ENCODE measurements at regions not wholly inside any gene's neighbourhood (a gene's known extent, or its start where the extent isn't known, plus 50 kb on each side); places are given as distances from the start of the nearest gene placed in this dataset.

- no peak for TF ChIP-seq CTCF (conservative IDR thresholded peaks at IDR 0.05)
- Mint-ChIP-seq H3K4me3 (peak overlapping the region; percentile 62), H3K27ac (ENCODE audit: unreplicated experiment) (peak overlapping the region; percentile 97), H3K27me3 (ENCODE audit: low read depth) (peaks cover 37% of the 10 kb centered on the region), H3K9me3 (no peaks in the 10 kb centered on the region), H3K4me1 (peaks cover 60% of the 10 kb centered on the region), H3K36me3 (ENCODE audit: low read depth) (no peaks in the 10 kb centered on the region)
- peak; percentile 68 for DNase-seq (ENCODE audit: low read depth, low spot score)
These were observed 266.4 kb upstream of the HES1 start for GRCh38 chr3:193869221-193870201.

- TF ChIP-seq CTCF (conservative IDR thresholded peaks at IDR 0.05), result no peak
- Mint-ChIP-seq H3K27me3 (ENCODE audit: low read depth) (peaks cover 35% of the 10 kb centered on the region), H3K9me3 (no peaks in the 10 kb centered on the region), H3K4me3 (no peak overlapping the region), H3K4me1 (peaks cover 64% of the 10 kb centered on the region), H3K27ac (ENCODE audit: unreplicated experiment) (peak overlapping the region; percentile 97), H3K36me3 (ENCODE audit: low read depth) (no peaks in the 10 kb centered on the region)
- no peak for DNase-seq (ENCODE audit: low read depth, low spot score)
These were observed 265.4 kb upstream of the HES1 start for GRCh38 chr3:193870376-193871219.

- Mint-ChIP-seq H3K36me3 (ENCODE audit: low read depth) (no peaks in the 10 kb centered on the region), H3K4me1 (peaks cover 64% of the 10 kb centered on the region), H3K4me3 (no peak overlapping the region), H3K27ac (ENCODE audit: unreplicated experiment) (peak overlapping the region; percentile 97), H3K9me3 (no peaks in the 10 kb centered on the region), H3K27me3 (ENCODE audit: low read depth) (peaks cover 34% of the 10 kb centered on the region)
- no peak for TF ChIP-seq CTCF (conservative IDR thresholded peaks at IDR 0.05)
- DNase-seq (ENCODE audit: low read depth, low spot score), result no peak
These were observed 264.8 kb upstream of the HES1 start for GRCh38 chr3:193871220-193871485.

GRCh38 chr3:193872265-193872753 is 263.6 kb upstream of the HES1 start:
- Mint-ChIP-seq H3K4me1 (peaks cover 62% of the 10 kb centered on the region), H3K27me3 (ENCODE audit: low read depth) (peaks cover 34% of the 10 kb centered on the region), H3K27ac (ENCODE audit: unreplicated experiment) (no peak overlapping the region), H3K36me3 (ENCODE audit: low read depth) (no peaks in the 10 kb centered on the region), H3K9me3 (no peaks in the 10 kb centered on the region), H3K4me3 (no peak overlapping the region)
- no peak for DNase-seq (ENCODE audit: low read depth, low spot score)
- TF ChIP-seq CTCF (conservative IDR thresholded peaks at IDR 0.05), result no peak

GRCh38 chr3:193873426-193874201 is 262.3 kb upstream of the HES1 start:
- Mint-ChIP-seq H3K27ac (ENCODE audit: unreplicated experiment) (peak overlapping the region; percentile 23), H3K27me3 (ENCODE audit: low read depth) (peaks cover 22% of the 10 kb centered on the region), H3K9me3 (no peaks in the 10 kb centered on the region), H3K4me3 (no peak overlapping the region), H3K4me1 (peaks cover 56% of the 10 kb centered on the region), H3K36me3 (ENCODE audit: low read depth) (no peaks in the 10 kb centered on the region)
- no peak for DNase-seq (ENCODE audit: low read depth, low spot score)
- no peak for TF ChIP-seq CTCF (conservative IDR thresholded peaks at IDR 0.05)

Measured in neural crest cell (in vitro differentiated cells).